GM12892 (cell line): ENCODE measurements at regions not wholly inside any gene's neighbourhood (a gene's known extent, or its start where the extent isn't known, plus 50 kb on each side); places are given as distances from the start of the nearest gene placed in this dataset.

Experiments
- POLR2A ChIP-seq: IDR thresholded peaks from 2 replicates; pipeline ENCODE4 v1.6.1; 2011; ENCODE audit warnings: low read depth, low read length, control low read depth
- POLR2AphosphoS5 ChIP-seq: IDR thresholded peaks from 2 replicates; pipeline ENCODE4 v1.6.1; 2011; ENCODE audit warnings: low read depth, low read length, control low read depth

GRCh38 chr10:129030603-129030895 lies 436.5 kb upstream of the MGMT start:
- TF ChIP-seq POLR2A (no peak), POLR2AphosphoS5 (no peak)
